Activated effector memory CD4-positive, alpha-beta T cell treated with anti-CD3 and anti-CD28 coated beads, Interleukin-2, amount 50 U/mL, for 16 hours (primary cell): ENCODE measurements at regions not wholly inside any gene's neighbourhood (a gene's known extent, or its start where the extent isn't known, plus 50 kb on each side); places are given as distances from the start of the nearest gene placed in this dataset.
"Not testable (repeated sequence)": the region's sequence is repeated elsewhere in the genome, so short reads cannot be mapped to it uniquely, and the experiment has no call there.

Experiments used
- DNase-seq: peaks from one replicate; pipeline ENCODE4 v3.0.0-alpha.2; 2020

DNA sequence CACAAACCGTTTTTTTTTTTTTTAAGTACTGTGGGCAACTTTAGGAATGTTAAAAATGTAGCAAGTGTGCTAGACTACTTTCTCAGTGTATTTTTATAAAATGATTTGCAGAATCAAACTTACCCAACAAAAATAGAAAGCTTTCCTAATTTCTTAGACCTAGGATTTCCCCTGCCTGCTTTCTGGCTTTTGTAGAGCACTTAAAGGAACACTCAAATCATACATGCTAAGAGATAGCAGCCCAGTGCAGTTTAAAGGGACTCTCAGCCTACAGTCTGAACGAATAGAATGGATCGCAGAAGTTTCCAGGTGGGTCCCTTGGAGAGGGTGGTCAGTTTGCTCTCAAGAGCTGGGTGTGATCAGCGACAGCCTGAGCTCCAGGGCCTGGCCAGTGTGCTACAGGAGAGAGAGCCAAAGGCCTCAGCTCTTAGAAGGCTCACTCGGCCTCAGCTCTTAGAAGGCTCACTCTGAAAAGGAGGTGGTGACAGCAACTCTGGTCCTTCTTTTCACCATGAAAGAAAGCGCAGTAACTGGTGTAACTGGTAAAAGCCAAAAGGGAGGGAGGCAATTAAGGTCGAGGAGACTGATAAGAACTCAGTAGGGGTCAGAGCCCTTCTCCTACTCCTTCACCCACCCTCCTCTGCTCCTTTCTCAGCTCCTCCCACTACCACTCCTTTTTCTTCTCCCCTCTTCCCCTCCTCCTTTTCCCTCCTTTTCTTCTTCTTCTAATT is 142.4 kb downstream of the ZFP64 start:
- no peak for DNase-seq

DNA sequence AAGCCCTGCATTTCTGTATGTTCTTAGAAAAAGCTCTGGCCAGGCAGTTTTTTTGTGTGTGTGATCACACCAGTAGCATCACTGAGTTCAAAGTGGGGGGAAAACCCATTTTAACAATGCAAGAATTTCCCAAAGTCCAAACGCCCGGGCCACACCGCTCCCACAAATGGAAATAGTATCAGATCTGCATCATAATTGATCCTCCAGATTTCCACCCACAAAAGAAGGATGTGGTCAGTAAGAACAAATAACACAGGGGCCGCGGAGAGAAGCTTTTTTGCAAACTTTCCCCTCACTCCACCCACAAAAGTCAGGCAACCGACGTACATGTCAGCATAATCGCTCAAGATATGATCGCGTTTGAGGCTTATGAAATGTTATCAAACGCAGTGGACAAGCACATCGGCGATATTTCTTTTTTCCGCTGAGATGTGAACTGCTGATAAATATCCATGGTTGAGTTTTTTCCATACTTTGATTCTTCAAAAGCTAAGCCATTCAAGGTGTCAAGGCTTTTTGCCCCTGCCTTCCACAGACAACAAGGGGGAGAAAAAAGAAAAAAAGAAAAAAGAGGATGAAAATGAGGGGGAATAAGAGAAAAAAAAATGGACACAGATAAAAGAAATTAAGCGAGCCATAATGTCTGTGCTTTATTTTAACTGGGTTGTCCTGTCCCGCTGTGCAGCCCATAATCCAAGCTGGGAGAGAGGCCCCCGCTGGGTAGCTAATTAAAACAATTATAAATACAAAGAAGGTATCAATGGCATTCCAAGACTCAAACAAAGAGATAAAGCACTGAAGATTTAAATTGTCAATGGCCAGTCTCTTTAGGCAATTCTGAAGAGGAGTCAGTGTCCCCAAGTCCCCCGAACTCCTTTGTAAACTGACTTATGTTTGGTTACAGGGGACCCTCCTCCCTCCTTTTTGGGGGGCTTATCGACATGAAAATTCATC is 143.5 kb downstream of the ZFP64 start:
- DNase-seq: peak; percentile 63

DNA sequence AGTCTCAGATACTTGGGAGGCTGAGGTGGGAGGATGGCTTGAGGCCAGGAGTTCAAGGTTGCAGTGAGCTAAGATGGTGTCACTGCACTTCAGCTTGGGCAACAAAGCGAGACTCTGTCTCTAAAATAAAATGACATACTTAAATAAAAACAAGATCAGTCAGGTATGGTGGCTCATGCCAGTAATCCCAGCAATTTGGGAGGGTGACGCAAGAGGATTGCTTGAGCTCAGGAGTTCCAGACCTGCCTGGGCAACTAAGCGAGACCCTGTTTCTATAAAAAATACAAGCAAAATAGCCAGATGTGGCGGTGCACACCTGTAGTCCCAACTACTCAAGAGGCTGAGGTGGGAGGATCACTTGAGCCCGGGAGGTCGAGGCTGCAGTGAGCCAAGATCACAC is 149.6 kb downstream of the ZFP64 start:
- no peak for DNase-seq

DNA sequence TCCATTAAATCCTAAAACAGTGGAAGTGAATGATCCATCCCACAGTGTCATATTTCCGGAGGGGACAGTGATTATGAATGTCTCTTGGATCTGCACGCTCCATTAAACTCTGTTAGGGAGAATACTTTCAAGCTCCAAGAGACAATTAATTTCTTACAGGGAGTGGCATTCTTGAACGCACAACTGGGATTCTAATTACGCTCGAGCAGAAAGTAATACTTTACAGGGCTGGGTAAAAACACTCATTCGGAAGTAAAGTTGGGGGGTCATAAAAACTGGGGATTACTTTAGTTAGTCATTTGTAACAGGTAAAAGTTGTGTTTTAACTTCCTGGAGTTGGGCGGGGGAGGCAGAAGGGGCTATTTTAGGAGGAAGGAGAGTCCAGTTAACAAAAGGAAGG is 151.8 kb downstream of the ZFP64 start:
- no peak for DNase-seq

DNA sequence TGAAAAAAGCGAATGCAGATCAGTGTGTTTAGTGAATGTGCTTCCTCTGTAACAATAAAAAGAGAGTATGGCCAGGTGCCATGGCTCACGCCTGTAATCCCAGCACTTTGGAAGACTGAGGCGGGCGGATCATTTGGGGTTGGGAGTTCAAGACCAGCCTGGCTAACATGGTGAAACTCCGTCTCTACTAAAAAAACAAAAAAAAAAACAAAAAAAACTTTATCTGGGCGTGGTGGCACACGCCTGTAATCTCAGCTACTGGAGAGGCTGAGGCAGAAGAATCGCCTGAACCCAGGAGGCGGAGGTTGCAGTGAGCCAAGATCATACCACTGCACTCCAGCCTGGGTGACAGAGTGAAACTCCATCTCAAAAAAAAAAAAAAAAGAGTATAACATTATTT is 152.9 kb downstream of the ZFP64 start:
- DNase-seq: not testable (repeated sequence)

DNA sequence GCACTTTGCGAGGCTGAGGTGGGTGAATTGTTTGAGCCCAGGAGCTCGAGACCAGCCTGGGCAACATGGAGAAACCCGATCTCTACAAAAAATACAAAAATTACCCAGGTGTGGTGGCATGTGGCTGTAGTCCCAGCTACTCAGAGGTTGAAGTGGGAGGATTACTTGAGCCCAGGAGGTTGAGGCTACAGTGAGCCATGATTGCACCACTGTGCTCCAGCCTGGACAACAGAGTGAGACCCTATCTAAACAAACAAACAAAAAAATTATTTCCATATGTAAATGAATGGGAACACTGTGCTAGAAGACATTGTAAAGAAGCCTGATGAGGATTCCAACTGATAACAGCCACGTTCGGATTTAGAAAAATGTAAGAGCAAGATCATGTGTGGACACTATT is 154.2 kb downstream of the ZFP64 start:
- DNase-seq: no peak

DNA sequence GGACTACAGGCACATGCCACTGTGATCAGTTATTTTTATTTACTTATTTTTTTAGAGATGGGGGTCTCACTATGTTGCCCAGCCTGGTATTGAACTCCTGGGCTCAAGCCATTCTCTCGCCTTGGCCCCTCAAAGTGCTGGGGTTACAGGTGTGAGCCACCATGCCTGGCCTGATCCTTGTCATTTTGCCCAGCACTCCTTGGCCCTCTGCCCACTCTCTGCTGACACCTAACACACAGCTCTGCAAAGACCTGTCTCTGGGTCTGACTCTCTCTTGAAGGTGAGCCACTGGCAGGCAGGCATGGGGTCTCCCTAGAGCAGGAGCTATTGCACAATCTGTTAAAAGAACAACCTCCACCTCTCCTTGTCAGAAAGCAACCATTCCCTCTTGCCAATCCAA is 155.6 kb downstream of the ZFP64 start:
- no peak for DNase-seq

DNA sequence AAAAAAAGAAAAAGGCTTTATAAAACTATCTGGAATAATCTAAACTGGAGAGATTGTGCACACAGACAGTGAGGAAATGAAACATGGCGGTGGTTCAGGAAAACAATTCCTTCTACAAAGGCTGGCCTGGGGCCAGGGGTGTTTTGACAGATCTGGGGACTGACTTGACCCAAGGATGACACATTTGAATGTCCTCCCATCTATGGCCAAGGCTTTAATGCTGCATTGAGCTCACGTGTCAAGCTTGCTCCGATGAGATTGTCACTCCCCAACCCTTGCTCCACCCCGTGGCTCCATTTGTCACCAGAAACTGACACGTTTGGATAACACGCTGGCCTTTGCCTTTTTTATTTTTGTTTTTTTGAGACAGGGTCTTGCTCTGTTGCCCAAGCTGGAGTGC is 156.1 kb downstream of the ZFP64 start:
- DNase-seq: no peak

DNA sequence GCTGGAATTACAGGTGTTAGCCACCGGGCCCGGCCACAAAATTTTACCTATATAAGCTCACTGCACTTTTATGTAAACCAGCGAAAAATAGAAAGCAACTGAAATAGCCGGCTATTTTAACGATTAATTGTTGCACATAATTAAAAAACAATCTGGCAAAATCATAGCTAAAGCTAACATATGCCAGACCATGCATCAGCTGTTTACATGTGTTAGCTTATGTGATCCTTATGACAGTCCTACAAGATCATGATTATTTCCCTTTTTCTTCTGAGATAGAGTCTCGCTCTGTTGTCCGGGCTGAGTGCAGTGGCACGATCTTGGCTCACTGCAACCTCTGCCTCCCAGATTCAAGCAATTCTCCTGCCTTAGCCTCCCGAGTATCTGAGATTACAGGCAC is 157.0 kb downstream of the ZFP64 start:
- no peak for DNase-seq

DNA sequence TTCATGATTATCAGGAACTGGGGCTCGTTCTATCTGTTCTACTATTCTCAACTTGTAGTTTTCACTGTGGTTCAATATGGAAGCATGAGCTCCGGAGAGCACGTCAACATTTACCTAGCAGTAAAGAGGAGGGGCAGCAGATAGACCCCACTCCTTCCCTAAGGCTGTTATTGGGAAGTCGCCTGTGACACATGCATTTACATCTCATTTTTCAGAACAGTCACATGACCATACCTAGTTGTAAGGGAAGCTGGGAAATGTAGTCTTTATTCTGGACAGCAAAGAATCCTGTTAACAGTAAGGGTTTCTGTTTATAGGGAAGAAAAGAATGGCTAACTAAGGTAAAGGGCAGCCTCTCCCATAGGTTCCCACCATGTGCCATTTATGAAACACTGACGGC is 158.3 kb downstream of the ZFP64 start:
- DNase-seq: no peak

DNA sequence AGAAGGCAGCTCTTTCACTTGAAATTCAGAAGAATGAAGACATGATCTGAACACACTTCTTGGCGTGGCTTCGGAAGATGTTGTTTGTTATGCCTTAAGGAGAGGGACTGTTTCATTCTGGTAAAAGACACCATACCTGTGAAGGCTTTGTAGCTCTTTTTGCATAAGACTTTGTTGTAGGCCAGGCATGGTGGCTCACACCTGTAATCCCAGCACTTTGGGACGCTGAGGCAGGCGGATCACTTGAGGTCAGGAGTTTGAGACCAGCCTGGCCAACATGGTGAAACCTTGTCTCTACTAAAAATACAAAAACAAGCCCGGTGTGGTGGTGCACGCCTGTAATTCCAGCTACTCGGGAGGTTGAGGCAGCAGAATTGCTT is 159.3 kb downstream of the ZFP64 start:
- not testable (repeated sequence) for DNase-seq

DNA sequence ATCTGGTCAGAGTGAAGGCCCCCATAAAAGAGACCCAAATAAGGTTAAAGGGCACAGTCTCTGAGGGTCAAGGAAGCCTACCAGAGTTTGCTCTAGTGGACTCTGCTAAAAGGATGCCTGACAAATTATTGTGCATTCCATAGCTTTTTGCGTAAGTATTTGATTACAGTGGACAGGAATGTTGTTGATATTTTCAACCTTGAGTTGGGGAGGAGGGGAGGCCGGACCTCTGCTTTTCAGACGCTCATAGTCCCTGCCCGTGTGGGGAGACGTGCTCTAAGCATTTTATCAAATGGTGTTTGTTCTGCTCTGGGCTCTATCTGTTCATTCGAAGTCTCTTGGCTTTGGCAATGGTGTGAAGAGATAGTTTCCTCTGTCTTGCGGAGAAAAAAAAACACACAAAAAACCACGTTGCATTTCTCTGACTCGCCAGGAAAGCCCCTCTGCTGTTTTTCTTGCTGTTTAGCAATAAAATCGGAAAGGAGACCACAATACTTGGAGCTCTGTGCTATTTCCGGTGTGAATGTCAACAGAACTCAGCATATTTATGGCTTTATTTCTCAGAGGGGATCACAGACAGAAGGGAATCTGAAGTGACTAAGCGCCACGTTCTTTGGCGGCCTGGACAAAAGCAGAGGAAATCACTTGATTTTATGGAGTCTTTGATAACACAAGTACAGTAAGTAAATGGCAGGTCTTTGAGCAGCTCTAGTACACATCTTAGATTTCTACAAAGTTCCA is 159.8 kb downstream of the ZFP64 start:
- no peak for DNase-seq

DNA sequence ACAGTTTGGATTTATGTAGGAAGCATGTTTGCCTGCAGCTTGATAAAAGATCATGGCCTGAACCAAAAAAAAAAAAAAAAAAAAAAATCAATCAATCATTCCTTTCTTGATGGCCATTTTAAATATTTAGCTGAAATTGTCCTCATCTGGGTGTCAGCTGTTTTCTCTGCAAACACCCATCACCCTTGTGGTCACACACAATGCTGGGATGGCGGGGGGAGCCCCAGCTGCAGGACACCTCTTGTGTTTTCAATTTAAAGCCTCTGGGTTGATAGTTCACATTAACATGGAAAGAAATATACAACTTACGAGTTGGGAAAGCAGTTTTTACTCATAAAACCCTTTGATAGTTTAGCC is 160.4 kb downstream of the ZFP64 start:
- no peak for DNase-seq

DNA sequence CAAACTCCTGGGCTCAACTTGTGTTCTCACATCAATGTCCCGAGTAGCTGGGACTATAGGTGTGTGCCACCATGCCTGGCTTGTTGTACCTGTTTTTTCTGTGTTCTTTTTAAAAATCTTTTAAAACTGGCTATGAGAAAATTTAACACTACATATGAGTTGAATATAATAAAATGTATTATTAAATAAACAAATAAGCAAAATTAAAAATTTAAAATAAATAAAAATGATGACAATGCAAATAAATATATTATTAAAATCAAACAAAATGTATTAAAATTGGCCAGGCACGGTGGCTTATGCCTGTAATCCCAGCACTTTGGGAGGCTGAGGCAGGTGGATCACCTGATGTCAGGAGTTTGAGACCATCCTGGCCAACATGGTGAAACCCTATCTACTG is 162.4 kb downstream of the ZFP64 start:
- DNase-seq: not testable (repeated sequence)

DNA sequence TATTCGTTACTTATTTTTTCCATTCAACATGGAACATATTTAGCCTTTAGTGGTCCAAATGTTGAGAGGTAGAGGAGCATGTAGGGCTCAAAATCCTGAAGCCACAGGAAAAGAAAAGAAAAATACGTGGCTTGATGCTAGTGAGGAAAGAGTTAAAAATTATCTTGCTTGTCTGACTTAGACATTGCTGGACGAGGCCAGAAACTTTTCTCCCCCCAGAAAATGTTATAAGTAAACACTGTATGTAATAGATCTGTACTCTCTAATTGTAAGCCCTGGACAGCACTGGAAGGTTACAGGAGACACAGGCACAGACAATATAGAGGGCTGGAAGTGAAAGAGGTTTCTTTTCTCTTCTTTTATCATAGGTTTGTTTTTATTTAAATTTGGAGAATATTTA is 165.6 kb downstream of the ZFP64 start:
- DNase-seq: no peak

DNA sequence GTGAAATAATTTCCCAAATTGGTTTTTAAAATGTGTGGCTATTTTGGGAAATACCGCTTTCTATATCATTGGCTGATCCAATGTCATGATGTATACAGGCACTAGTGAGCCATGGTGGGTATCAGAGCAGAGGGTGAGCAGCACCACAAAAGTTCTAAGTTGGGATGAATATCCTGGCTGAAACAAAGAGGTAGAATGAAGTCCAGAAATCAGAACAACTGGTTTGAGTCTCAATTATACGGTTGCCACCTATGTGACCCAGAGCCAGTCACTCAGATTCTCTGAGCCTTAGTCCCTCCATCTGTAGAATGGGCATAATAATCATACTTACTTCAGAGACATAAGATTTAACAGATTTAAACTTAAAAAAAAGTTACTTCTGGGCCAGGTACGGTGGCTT is 172.3 kb downstream of the ZFP64 start:
- no peak for DNase-seq

DNA sequence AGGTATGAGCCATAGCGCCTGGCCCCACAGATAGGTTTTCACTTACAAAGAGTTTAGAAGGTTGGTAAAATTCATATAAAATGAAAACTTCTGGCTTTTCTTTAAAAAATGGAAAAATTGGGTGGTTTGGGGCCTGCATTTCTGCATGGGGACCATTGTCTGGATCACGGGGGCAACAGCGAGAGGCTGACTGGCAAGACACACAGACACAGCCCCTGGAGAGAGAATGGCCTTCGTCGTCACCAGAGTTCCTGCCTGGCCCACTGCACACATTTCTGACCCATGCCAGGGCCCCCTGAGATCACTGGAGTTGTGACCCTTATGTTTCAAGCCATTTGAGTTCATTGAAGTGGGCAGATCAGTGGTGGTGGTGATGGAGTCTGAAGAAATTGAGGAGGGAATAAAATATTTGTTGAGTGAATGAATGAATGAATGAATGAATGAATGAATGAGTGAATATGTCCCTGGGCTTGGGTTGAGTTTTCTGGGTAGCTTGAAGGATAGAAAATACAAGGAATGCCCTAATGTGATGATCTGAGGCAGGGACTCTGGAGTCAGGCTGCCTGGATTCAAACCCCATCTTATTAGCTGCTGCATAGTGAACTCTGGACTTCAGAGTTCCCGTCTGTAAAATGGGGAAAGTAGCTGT is 173.8 kb downstream of the ZFP64 start:
- no peak for DNase-seq

DNA sequence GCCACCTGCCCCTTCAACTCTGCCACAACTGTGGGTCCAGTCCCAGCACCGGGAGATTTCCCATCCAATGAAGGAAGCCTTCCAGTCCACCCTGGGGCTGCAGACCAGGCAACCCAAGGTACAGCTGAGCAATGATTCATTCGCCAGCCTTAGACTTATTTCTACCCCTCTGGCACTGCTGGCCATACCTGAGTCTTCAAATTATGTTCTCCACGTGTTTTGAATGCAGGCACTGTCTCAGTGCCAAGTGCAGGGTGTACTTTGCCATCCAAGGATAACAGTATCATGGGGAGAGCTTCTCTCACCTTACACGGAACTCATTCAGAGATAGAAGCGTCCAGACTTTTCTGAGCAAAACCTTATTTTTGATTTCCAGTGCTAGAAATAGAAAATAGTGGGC is 175.6 kb downstream of the ZFP64 start:
- no peak for DNase-seq

DNA sequence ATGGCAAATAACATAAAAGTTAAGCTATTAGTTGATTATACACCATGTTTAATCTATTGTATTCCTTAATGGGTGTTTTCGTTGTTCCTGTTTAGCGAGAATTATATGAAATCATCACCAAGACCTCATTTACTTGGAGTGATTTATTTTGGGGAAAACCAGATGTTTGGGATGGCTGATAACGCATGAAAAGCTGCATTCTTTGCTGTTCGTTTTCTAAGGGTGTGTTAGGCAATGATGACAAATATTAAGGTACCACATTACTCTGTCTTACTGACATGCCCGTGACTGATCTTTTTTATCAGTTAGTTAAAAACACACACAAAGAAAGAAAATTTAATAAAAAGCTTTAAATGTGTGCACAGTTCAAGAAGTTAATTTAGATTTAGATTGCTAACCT is 176.4 kb downstream of the ZFP64 start:
- DNase-seq: no peak

DNA sequence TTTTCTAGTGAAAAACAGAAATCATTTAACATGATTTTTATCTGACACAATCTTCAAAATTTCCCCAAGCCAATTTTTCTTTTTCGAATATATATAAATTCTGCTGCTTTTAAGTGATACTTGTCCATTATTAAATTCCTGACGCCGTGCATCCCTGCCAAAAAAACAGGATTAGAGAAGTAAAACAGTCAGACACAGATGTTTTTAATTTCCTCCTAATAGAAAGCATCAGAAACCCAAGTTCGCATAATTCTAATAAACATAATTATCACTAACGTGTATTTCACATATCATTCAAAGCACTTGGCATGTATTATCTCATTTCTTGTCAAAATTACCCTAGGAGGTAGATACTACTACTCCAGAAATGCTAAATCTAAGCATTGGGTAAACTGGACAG is 179.5 kb downstream of the ZFP64 start:
- no peak for DNase-seq

DNA sequence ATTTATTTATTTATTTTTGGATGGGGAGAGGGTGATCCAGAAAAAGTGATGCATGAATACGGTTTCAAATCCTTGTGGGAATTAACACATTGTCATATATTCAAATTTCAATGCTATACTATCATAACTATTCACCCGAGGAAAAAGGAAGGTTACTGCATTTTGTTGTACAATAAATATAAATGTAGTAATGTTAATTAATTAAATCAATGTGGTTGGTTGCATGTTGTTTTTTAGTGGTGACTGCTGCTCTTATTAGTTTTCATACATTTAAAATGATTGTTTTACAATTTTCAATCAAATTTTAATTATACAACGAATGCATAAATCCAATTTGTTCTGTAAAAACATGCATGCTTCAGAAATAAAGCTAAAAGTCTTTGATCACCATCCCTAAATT is 180.5 kb downstream of the ZFP64 start:
- no peak for DNase-seq

DNA sequence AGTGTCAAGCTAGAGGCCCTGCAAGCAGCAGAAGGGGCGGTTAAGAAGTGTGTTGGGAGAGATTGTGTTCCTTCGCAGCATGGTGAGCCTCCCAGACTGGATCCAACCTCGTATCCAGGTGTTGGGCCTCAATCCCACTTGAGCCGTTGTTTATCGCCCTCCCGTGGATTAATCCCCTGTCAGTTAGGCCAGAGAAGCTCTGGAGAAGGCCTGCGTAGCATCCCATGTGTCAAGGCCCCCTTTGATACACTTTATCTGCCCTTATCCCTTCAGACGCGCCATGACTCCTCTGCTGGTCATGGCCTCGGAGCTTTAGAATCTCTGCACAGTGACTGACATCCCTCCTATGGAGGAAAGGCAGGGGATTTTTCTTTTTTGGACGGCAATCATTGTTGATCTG is 181.0 kb downstream of the ZFP64 start:
- DNase-seq: no peak

DNA sequence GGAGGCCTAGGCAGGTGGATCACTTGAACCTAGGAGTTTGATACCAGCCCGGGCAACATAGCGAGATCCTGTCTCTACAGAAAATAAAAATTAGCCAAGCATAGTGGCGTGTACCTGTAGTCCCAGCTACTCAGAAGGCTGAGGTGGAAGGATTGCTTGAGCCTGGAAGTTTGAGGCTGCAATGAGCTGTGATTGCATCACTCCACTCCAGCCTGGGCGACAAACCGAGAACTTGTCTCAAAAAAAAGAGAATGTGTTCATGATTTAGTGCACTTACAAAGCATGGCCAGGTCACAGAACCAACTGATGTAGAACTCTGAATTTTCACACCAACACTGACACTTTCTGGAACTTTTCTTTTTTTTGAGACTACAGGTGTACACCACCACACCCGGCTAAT is 182.7 kb downstream of the ZFP64 start:
- no peak for DNase-seq
